K562 (cell line): ENCODE measurements at regions not wholly inside any gene's neighbourhood (a gene's known extent, or its start where the extent isn't known, plus 50 kb on each side); places are given as distances from the start of the nearest gene placed in this dataset.
"Not testable (repeated sequence)": the region's sequence is repeated elsewhere in the genome, so short reads cannot be mapped to it uniquely, and the experiment has no call there.

ENCODE experiments used
- CEBPG ChIP-seq, 3 experiments: fragments of 200-800 bp in 1 of 3; sonication (Bioruptor generic) in 1 of 3; sonication (generic) in 1 of 3; formaldehyde crosslinking in 1 of 3; IDR thresholded peaks in 2 of 3; conservative IDR thresholded peaks in 1 of 3; 2 replicates each; pipeline versions ENCODE4 v1.6.1 to v1.8.0; 2016 to 2022; ENCODE audit warnings: missing compliant biosample characterization in 2 of 3, missing genetic modification characterization in 2 of 3, mild to moderate bottlenecking in 1 of 3, missing genetic modification reagents in 1 of 3
- CREB1 ChIP-seq, 2 experiments: sonication (generic) in 1 of 2; formaldehyde crosslinking in 1 of 2; IDR thresholded peaks; 2 replicates each; pipeline versions ENCODE4 v1.6.1 to v1.8.0; 2012 to 2022; ENCODE audit warnings: inconsistent platforms in 1 of 2, mild to moderate bottlenecking in 1 of 2, missing genetic modification reagents in 1 of 2, moderate library complexity in 1 of 2
- ETV5 ChIP-seq: sonication (generic); formaldehyde crosslinking; IDR thresholded peaks from 2 replicates; pipeline ENCODE4 v1.4.0; 2020; ENCODE audit warnings: low read depth, mild to moderate bottlenecking, missing genetic modification reagents
- EZH2 ChIP-seq: IDR thresholded peaks from 2 replicates; pipeline ENCODE4 v1.6.1; 2012; ENCODE audit warnings: low read depth, mild to moderate bottlenecking, inconsistent platforms, low read length, borderline replicate concordance
- FOXK2 ChIP-seq, 2 experiments: fragments of 450-650 bp; IDR thresholded peaks in 1 of 2; conservative IDR thresholded peaks in 1 of 2; 2 replicates each; pipeline ENCODE4 v1.6.1; 2016; ENCODE audit warnings: low read depth in 2 of 2, mild to moderate bottlenecking in 1 of 2
- PHF21A ChIP-seq: fragments of 450-650 bp; IDR thresholded peaks from 2 replicates; pipeline ENCODE4 v1.6.1; 2017; ENCODE audit warnings: low read depth, borderline replicate concordance
- TCF7L2 ChIP-seq: fragments of 150-350 bp; IDR thresholded peaks from 2 replicates; pipeline ENCODE4 v1.6.1; 2016; ENCODE audit warnings: low read depth, mild to moderate bottlenecking, low read length, moderate library complexity

DNA sequence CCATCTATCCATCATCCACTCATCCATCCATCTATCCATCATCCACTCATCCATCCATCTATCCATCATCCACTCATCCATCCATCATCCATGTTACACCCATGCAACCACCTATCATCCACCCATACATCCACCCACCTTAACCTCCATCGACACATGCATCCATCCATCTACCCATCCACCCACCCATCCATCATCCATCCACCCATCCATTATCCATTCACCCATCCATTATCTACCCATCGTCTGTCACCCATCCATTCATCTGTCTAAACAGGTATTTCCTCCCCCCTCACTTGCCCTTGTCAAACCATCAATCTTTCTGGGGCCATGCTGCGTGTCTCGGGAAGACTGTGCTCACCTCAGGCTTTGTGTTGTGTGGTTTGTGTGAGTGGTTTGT is 78.6 kb upstream of the LRPAP1 start:
- not testable (repeated sequence) for TF ChIP-seq CEBPG (CRISPR knock-in tag; IDR thresholded peaks at IDR 0.05); CEBPG (tag; conservative IDR thresholded peaks at IDR 0.05 in 1 of 2, IDR thresholded peaks at IDR 0.05 in 1 of 2); FOXK2 (conservative IDR thresholded peaks at IDR 0.05 in 1 of 2, IDR thresholded peaks at IDR 0.05 in 1 of 2; ENCODE audit: low read depth in 2 of 2); CREB1 (IDR thresholded peaks at IDR 0.05); CREB1 (CRISPR knock-in tag; IDR thresholded peaks at IDR 0.05); PHF21A; EZH2; ETV5 (CRISPR knock-in tag); TCF7L2
